Thyroid gland (tissue), 4 donors: ENCODE measurements at regions not wholly inside any gene's neighbourhood (a gene's known extent, or its start where the extent isn't known, plus 50 kb on each side); places are given as distances from the start of the nearest gene placed in this dataset.

ENCODE experiments used
- DNase-seq, 2 donors: peaks; one replicate each; pipeline ENCODE4 v3.0.0-alpha.2; 2019
- H3K27ac ChIP-seq, 3 donors: fragments of 200-600 bp; sonication (generic); 1 replicate in 2 of 3; 2 replicates in 1 of 3; pipeline ENCODE4 v1.5.1; 2016 to 2019; ENCODE audit warnings: mild to moderate bottlenecking in 1 of 3, moderate library complexity in 1 of 3
- H3K27me3 ChIP-seq: fragments of 200-600 bp; sonication (generic); one replicate; pipeline ENCODE4 v1.5.1; 2019
- H3K36me3 ChIP-seq, 2 donors: fragments of 200-600 bp; sonication (generic); one replicate each; pipeline ENCODE4 v1.5.1; 2016 to 2019
- H3K4me1 ChIP-seq, 2 donors: fragments of 200-600 bp; sonication (generic); one replicate each; pipeline ENCODE4 v1.5.1; 2017 to 2019
- H3K4me3 ChIP-seq, 3 donors: fragments of 200-600 bp; sonication (generic); replicated peaks in 1 of 3; 1 replicate in 2 of 3; 2 replicates in 1 of 3; pipeline ENCODE4 v1.5.1; 2016; ENCODE audit warnings: mild to moderate bottlenecking in 1 of 3
- H3K9me3 ChIP-seq: fragments of 200-600 bp; sonication (generic); one replicate; pipeline ENCODE4 v1.5.1; 2017
- CTCF ChIP-seq, 6 experiments: fragments of 200-600 bp in 3 of 6; fragments of 450-650 bp in 3 of 6; sonication (generic) in 3 of 6; IDR thresholded peaks; one replicate each; pipeline ENCODE4 v1.5.1; 2016 to 2019; ENCODE audit warnings: antibody characterized with exemption in 6 of 6, mild to moderate bottlenecking in 2 of 6, inconsistent platforms in 1 of 6, moderate library complexity in 1 of 6
- POLR2A ChIP-seq, 2 donors: fragments of 450-650 bp; IDR thresholded peaks; one replicate each; pipeline ENCODE4 v1.6.1; 2017; ENCODE audit warnings: antibody characterized with exemption in 2 of 2, mild to moderate bottlenecking in 2 of 2, moderate library complexity in 1 of 2
- WGBS, 2 donors: methylation state at CpG; one replicate each; pipeline ENCODE4 v1.1.5; 2017; 5-methylcytosine and 5-hydroxymethylcytosine counted together
- intact Hi-C: fragments of 100-400 bp; cut with DNase I; formaldehyde crosslinking; loops from one replicate; pipeline ENCODE4 v1.15.1; 2023

GRCh38 chr2:185306119-185306518 is 432.5 kb upstream of the FSIP2 start:
- H3K4me1 ChIP-seq: no peaks in the 10 kb centered on the region
- H3K27me3 ChIP-seq: no peaks in the 10 kb centered on the region
- no peak overlapping the region for H3K27ac ChIP-seq
- no peak overlapping the region for H3K4me3 ChIP-seq
- 94 to 95% methylated on average over 1 of the region's 1 CpG for WGBS, 2 donors
- intact Hi-C loops: no loop called here
- no peak for TF ChIP-seq POLR2A (IDR thresholded peaks at IDR 0.05)
- no peak for TF ChIP-seq CTCF (IDR thresholded peaks at IDR 0.05)
- H3K36me3 ChIP-seq: no peaks in the 10 kb centered on the region
- no peak for DNase-seq
- no peaks in the 10 kb centered on the region for H3K9me3 ChIP-seq

GRCh38 chr2:185316383-185316782 is 422.2 kb upstream of the FSIP2 start:
- Histone ChIP-seq H3K4me3 (no peak overlapping the region), H3K4me1 (no peaks in the 10 kb centered on the region), H3K9me3 (no peaks in the 10 kb centered on the region), H3K36me3 (no peaks in the 10 kb centered on the region), H3K27ac (no peak overlapping the region), H3K27me3 (no peaks in the 10 kb centered on the region)
- 44 to 59% methylated on average over 2 of the region's 2 CpGs for WGBS, 2 donors
- intact Hi-C loops: no loop called here
- no peak for DNase-seq
- TF ChIP-seq CTCF (IDR thresholded peaks at IDR 0.05) (no peak), POLR2A (IDR thresholded peaks at IDR 0.05) (no peak)

- WGBS, 2 donors: 39 to 45% methylated on average over 2 of the region's 2 CpGs
- H3K27ac ChIP-seq: no peak overlapping the region
- intact Hi-C loops: no loop called here
These were observed 420.3 kb upstream of the FSIP2 start for GRCh38 chr2:185318271-185318724.

GRCh38 chr2:185335879-185336278 is 402.7 kb upstream of the FSIP2 start:
- no peaks in the 10 kb centered on the region for H3K4me1 ChIP-seq
- TF ChIP-seq CTCF (IDR thresholded peaks at IDR 0.05): no peak
- TF ChIP-seq POLR2A (IDR thresholded peaks at IDR 0.05): no peak
- intact Hi-C loops: no loop called here

More at GRCh38 chr2:185318271-185318724, 420.3 kb upstream of the FSIP2 start:
- no peaks in the 10 kb centered on the region for H3K4me1 ChIP-seq
- no peaks in the 10 kb centered on the region for H3K9me3 ChIP-seq
- no peak for DNase-seq
- TF ChIP-seq POLR2A (IDR thresholded peaks at IDR 0.05): no peak
- no peak for TF ChIP-seq CTCF (IDR thresholded peaks at IDR 0.05)
- H3K4me3 ChIP-seq: no peak overlapping the region
- no peaks in the 10 kb centered on the region for H3K36me3 ChIP-seq
- H3K27me3 ChIP-seq: no peaks in the 10 kb centered on the region

GRCh38 chr2:185337033-185337432 is 401.6 kb upstream of the FSIP2 start:
- H3K4me3 ChIP-seq: no peak overlapping the region
- no peak overlapping the region for H3K27ac ChIP-seq
- no peaks in the 10 kb centered on the region for H3K36me3 ChIP-seq
- no peaks in the 10 kb centered on the region for H3K4me1 ChIP-seq
- WGBS, 2 donors: 68 to 71% methylated on average over 1 of the region's 1 CpG
- intact Hi-C loops: no loop called here
- H3K27me3 ChIP-seq: no peaks in the 10 kb centered on the region
- no peaks in the 10 kb centered on the region for H3K9me3 ChIP-seq
- no peak for DNase-seq
- TF ChIP-seq POLR2A (IDR thresholded peaks at IDR 0.05): no peak
- TF ChIP-seq CTCF (IDR thresholded peaks at IDR 0.05): no peak

More at GRCh38 chr2:185335879-185336278, 402.7 kb upstream of the FSIP2 start:
- Histone ChIP-seq H3K9me3 (no peaks in the 10 kb centered on the region), H3K27me3 (no peaks in the 10 kb centered on the region), H3K36me3 (no peaks in the 10 kb centered on the region), H3K27ac (no peak overlapping the region), H3K4me3 (no peak overlapping the region)
- whole genome bisulfite sequencing, 2 donors: 84 to 86% methylated on average over 3 of the region's 3 CpGs
- DNase-seq: no peak
